ENCODE measurements at regions not wholly inside any gene's neighbourhood (a gene's known extent, or its start where the extent isn't known, plus 50 kb on each side); places are given as distances from the start of the nearest gene placed in this dataset.

- TF ChIP-seq, protein P1, sequence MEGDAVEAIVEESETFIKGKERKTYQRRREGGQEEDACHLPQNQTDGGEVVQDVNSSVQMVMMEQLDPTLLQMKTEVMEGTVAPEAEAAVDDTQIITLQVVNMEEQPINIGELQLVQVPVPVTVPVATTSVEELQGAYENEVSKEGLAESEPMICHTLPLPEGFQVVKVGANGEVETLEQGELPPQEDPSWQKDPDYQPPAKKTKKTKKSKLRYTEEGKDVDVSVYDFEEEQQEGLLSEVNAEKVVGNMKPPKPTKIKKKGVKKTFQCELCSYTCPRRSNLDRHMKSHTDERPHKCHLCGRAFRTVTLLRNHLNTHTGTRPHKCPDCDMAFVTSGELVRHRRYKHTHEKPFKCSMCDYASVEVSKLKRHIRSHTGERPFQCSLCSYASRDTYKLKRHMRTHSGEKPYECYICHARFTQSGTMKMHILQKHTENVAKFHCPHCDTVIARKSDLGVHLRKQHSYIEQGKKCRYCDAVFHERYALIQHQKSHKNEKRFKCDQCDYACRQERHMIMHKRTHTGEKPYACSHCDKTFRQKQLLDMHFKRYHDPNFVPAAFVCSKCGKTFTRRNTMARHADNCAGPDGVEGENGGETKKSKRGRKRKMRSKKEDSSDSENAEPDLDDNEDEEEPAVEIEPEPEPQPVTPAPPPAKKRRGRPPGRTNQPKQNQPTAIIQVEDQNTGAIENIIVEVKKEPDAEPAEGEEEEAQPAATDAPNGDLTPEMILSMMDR (IDR thresholded peaks at IDR 0.05) = no peak
- TF ChIP-seq POLR2A (IDR thresholded peaks at IDR 0.05; ENCODE audit: low read depth) = no peak
Measured at GRCh38 chrX:4572691-4573090, 859.2 kb upstream of the PRKX start.
